Bronchial epithelial cell (primary cell): ENCODE measurements at regions not wholly inside any gene's neighbourhood (a gene's known extent, or its start where the extent isn't known, plus 50 kb on each side); places are given as distances from the start of the nearest gene placed in this dataset.

Source experiments
- DNase-seq: peaks from one replicate; pipeline ENCODE4 v3.0.0-alpha.2; 2010; ENCODE audit warnings: low read depth
- FAIRE-seq: peaks from 2 replicates; lab custom pipeline; 2011; peaks lifted over from hg19 to GRCh38; lab: Jason Lieb, UNC
- H3K27me3 ChIP-seq: 2 replicates; pipeline ENCODE4 v1.5.1; 2011; ENCODE audit warnings: low read length; ENCODE audit not compliant: control insufficient read depth, insufficient read depth
- H3K36me3 ChIP-seq: 2 replicates; pipeline ENCODE4 v1.5.1; 2011; ENCODE audit warnings: low read length; ENCODE audit not compliant: control insufficient read depth, insufficient read depth
- H3K4me3 ChIP-seq: 2 replicates; pipeline ENCODE4 v1.5.1; 2011; ENCODE audit warnings: mild to moderate bottlenecking, low read depth, low read length, control low read depth
- CTCF ChIP-seq: IDR thresholded peaks from 2 replicates; pipeline ENCODE4 v1.5.1; 2011; ENCODE audit warnings: mild to moderate bottlenecking, moderate library complexity, low read length, control low read depth, inconsistent platforms; ENCODE audit not compliant: insufficient read depth, severe bottlenecking

- H3K4me3 ChIP-seq: no peak overlapping the region
- H3K27me3 ChIP-seq: no peaks in the 10 kb centered on the region
- no peaks in the 10 kb centered on the region for H3K36me3 ChIP-seq
- DNase-seq (no peak), FAIRE-seq (no peak)
- no peak for TF ChIP-seq CTCF
Measured at GRCh38 chr3:18827664-18828063, 320.6 kb upstream of the KCNH8 start.

- TF ChIP-seq CTCF: no peak
- FAIRE-seq (no peak), DNase-seq (no peak)
- H3K4me3 ChIP-seq: no peak overlapping the region
- no peaks in the 10 kb centered on the region for H3K36me3 ChIP-seq
- H3K27me3 ChIP-seq: no peaks in the 10 kb centered on the region
Measured at GRCh38 chr3:18825665-18826064, 322.6 kb upstream of the KCNH8 start.

GRCh38 chr3:18813300-18813699 is 335.0 kb upstream of the KCNH8 start:
- H3K27me3 ChIP-seq: no peaks in the 10 kb centered on the region
- no peak for TF ChIP-seq CTCF
- FAIRE-seq (no peak), DNase-seq (no peak)
- no peak overlapping the region for H3K4me3 ChIP-seq
- H3K36me3 ChIP-seq: no peaks in the 10 kb centered on the region

- DNase-seq: peak; percentile 91
- no peaks in the 10 kb centered on the region for H3K27me3 ChIP-seq
- no peak for TF ChIP-seq CTCF
Measured at GRCh38 chr3:18812316-18812715, 336.0 kb upstream of the KCNH8 start.

GRCh38 chr3:18810306-18810661 is 338.0 kb upstream of the KCNH8 start:
- Histone ChIP-seq H3K36me3 (no peaks in the 10 kb centered on the region), H3K4me3 (no peak overlapping the region), H3K27me3 (no peaks in the 10 kb centered on the region)
- FAIRE-seq (no peak), DNase-seq (no peak)
- no peak for TF ChIP-seq CTCF

More at GRCh38 chr3:18812316-18812715, 336.0 kb upstream of the KCNH8 start:
- no peaks in the 10 kb centered on the region for H3K36me3 ChIP-seq
- peak; percentile 73 for FAIRE-seq
- no peak overlapping the region for H3K4me3 ChIP-seq

GRCh38 chr3:18809640-18810305 is 338.5 kb upstream of the KCNH8 start:
- FAIRE-seq (no peak), DNase-seq (peak; percentile 74)
- H3K36me3 ChIP-seq: no peaks in the 10 kb centered on the region
- no peak for TF ChIP-seq CTCF
- no peaks in the 10 kb centered on the region for H3K27me3 ChIP-seq
- H3K4me3 ChIP-seq: no peak overlapping the region
